H1 (cell line): ENCODE measurements at regions not wholly inside any gene's neighbourhood (a gene's known extent, or its start where the extent isn't known, plus 50 kb on each side); places are given as distances from the start of the nearest gene placed in this dataset.

Experiments used
- HDAC2 ChIP-seq, 2 experiments: fragments of 300-600 bp in 1 of 2; sonication (generic) in 1 of 2; IDR thresholded peaks; 2 replicates each; pipeline ENCODE4 v1.6.1; 2011 to 2012; ENCODE audit warnings: low read depth in 2 of 2, low read length in 2 of 2, mild to moderate bottlenecking in 2 of 2, moderate library complexity in 2 of 2, borderline replicate concordance in 1 of 2, inconsistent platforms in 1 of 2
- MAFK ChIP-seq: IDR thresholded peaks from 2 replicates; pipeline ENCODE4 v1.6.1; 2012; ENCODE audit warnings: low read depth, mild to moderate bottlenecking, improper control_type of control experiment, low read length
- RFX5 ChIP-seq: IDR thresholded peaks from 2 replicates; pipeline ENCODE4 v1.6.1; 2011; ENCODE audit warnings: low read depth, low read length, improper control_type of control experiment, borderline replicate concordance
- SIX5 ChIP-seq: IDR thresholded peaks from 2 replicates; pipeline ENCODE4 v1.6.1; 2011; ENCODE audit warnings: mild to moderate bottlenecking, low read depth, low read length

DNA sequence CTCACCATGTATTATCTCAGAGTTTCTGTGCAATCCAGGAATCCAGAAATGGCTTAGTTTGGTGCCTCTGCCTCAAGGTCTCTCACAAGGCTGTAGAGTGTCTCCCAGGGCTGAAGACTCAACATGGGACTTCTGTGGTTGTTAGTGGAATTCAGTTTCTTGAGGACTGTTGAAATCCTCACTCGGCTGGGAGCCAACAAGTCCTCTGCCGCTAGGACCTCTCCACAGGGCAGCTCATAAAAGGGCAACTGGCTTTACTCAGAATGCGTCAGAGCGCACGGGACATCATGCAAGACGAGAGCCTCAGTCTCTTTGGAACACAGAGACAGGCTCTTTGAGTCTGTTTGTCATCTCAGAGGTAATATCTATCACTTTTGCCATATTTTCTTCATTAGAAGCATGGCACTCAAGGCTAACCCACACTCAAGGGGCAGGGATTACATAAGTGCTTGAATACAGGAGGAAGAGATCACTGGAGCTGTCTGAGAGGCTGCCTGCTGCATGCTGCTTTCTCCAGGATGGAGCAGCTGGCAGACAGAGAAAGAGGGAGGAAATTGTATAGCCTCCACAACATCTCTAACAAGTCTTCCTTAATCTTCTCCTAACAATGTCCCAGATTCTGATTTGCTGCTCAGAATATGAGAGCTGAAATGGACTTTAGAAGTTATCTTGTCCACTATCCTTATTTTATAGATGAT lies 97.5 kb upstream of the ASIC2 start:
- TF ChIP-seq SIX5 (no peak), HDAC2 (IDR thresholded peaks at IDR 0.05; ENCODE audit: borderline replicate concordance in 1 of 2, low read depth in 2 of 2, low read length in 2 of 2) (no peak), MAFK (no peak), RFX5 (no peak)
